ENCODE measurements at regions not wholly inside any gene's neighbourhood (a gene's known extent, or its start where the extent isn't known, plus 50 kb on each side); places are given as distances from the start of the nearest gene placed in this dataset.

DNA sequence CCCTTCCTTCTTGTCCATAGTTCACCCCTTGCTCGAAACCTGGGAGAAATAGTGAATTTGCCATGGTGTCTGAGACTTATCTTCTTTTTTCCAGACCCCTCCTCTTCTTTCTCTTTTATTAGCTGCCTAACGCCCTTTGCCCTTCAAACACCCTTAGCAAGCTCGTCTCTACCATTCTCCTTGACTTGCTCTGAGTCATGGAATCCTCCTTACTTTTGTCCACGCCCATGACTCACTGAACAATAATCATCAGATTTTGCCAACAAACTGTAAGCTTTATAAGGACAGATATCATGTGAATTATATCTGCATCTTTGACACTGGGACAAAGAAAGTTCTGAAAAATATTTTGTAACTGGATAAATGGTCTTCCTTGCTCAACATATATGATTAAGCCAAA lies 67.1 kb upstream of the CNTNAP5 start:
- no peak for DNase-seq

DNA sequence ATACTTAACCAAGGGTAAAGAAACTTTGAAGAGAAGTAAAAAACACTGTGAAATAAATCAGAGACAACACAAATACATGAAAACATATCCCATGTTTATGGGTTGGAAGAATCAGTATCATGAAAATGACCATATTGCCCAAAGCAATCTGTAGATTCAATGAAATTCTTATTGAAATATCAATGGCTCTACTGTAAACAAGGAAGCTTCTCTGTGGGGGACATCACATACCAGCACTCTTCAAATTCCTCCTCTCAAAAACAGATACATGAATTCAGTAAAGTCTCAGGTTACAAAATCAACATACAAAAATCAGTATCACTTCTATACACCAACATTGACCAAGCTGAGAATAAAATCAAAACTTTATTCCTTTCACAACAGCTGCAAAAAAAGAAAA lies 63.5 kb upstream of the CNTNAP5 start:
- no peak for DNase-seq

DNA sequence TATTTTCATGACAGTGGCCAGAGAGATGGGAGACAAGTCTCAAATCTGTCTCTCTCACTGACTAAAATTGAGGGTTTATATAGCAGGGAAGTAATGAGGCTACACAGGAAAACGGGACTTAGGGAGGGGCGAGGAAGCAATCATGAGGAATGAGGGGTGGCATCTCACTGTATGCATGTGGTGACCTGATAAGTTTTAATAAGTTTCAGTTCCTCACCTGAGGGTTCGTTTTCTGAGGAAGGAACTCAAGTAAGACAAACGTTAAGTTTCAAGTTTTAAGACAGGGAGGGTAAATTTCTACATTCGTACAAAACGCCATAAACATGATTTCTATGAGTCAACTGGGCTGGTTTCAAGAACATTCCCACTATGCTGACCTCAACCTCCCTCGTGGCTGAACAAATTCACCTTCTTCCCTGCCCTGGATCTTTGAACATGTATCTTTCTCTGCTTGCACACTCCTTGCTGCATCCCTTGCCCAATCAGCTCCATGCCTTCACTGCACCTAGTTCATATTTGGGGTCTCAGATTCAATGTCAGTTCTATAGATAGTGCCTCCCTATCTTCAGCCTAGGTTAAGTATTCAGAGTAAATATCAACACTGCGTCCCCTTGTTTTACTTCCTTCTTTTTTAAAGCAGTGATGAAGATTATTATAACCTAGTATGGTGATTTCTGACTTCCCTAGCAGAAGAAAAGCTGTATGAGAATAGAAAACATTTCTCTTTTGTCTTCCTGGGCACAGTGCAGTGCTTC lies 53.3 kb upstream of the CNTNAP5 start:
- no peak for DNase-seq
